Colonic mucosa (tissue), 4 donors: ENCODE measurements at regions not wholly inside any gene's neighbourhood (a gene's known extent, or its start where the extent isn't known, plus 50 kb on each side); places are given as distances from the start of the nearest gene placed in this dataset.
A peak's percentile ranks its signal among the peaks of the same experiment; 100 is the strongest.

Experiments
- DNase-seq: peaks from one replicate; pipeline ENCODE4 v3.0.0-alpha.2; 2020
- H3K27ac ChIP-seq: fragments of 200-600 bp; one replicate; pipeline ENCODE4 v1.8.0; 2021
- H3K27me3 ChIP-seq: fragments of 200-600 bp; one replicate; pipeline ENCODE4 v1.8.0; 2021
- H3K36me3 ChIP-seq: fragments of 200-600 bp; one replicate; pipeline ENCODE4 v1.8.0; 2021
- H3K4me1 ChIP-seq: fragments of 200-600 bp; one replicate; pipeline ENCODE4 v1.8.0; 2021; ENCODE audit warnings: mild to moderate bottlenecking
- H3K4me3 ChIP-seq: fragments of 200-600 bp; one replicate; pipeline ENCODE4 v1.8.0; 2021
- H3K9ac ChIP-seq, 2 donors: one replicate each; pipeline ENCODE4 v1.7.0; 2013; ENCODE audit warnings: control low read depth in 2 of 2, low read depth in 2 of 2, low read length in 2 of 2
- H3K9me3 ChIP-seq: fragments of 200-600 bp; one replicate; pipeline ENCODE4 v1.8.0; 2021
- CTCF ChIP-seq: fragments of 200-600 bp; IDR thresholded peaks from one replicate; pipeline ENCODE4 v1.8.0; 2022; ENCODE audit warnings: antibody characterized with exemption, mild to moderate bottlenecking
- intact Hi-C: fragments of 100-400 bp; cut with DNase I; formaldehyde crosslinking; loops from one replicate; pipeline ENCODE4 v1.14.1; 2022
- donor health status: healthy.
- donor health status: DM: no; HTN: no; CAD: no.
- donor health status: DM: no; HTN: no; CAD: no.

- DNase-seq = no peak
- H3K4me3 ChIP-seq = no peak overlapping the region
- no peaks in the 10 kb centered on the region for H3K36me3 ChIP-seq
- H3K27ac ChIP-seq = no peak overlapping the region
- no peaks in the 10 kb centered on the region for H3K4me1 ChIP-seq
- H3K9me3 ChIP-seq = no peaks in the 10 kb centered on the region
- H3K9ac ChIP-seq = no peak overlapping the region
- TF ChIP-seq CTCF = no peak
- H3K27me3 ChIP-seq = no peaks in the 10 kb centered on the region
- intact Hi-C loops = no loop called here
These were observed 64.3 kb upstream of the PCGF5 start for GRCh38 chr10:91156196-91156595.

- H3K27me3 ChIP-seq = no peaks in the 10 kb centered on the region
- no peak overlapping the region for H3K9ac ChIP-seq
- TF ChIP-seq CTCF = no peak
- no peaks in the 10 kb centered on the region for H3K4me1 ChIP-seq
- intact Hi-C loops = no loop called here
- no peaks in the 10 kb centered on the region for H3K36me3 ChIP-seq
- no peak overlapping the region for H3K4me3 ChIP-seq
- no peak for DNase-seq
- no peak overlapping the region for H3K27ac ChIP-seq
- no peaks in the 10 kb centered on the region for H3K9me3 ChIP-seq
These were observed 61.1 kb upstream of the PCGF5 start for GRCh38 chr10:91159254-91159783.

GRCh38 chr10:91162050-91162494 is 58.4 kb upstream of the PCGF5 start:
- H3K4me3 ChIP-seq = peak overlapping the region; percentile 89
- H3K9ac ChIP-seq = peak overlapping the region; percentile 62 to 76
- no peak for DNase-seq
- no peaks in the 10 kb centered on the region for H3K4me1 ChIP-seq
- intact Hi-C loops = loop anchor here (10.0 kb wide), 1 partner anchor 53 kb away; no protein-coding TSS in a partner anchor
- no peak for TF ChIP-seq CTCF
- no peaks in the 10 kb centered on the region for H3K9me3 ChIP-seq
- peak overlapping the region; percentile 75 for H3K27ac ChIP-seq
- H3K36me3 ChIP-seq = no peaks in the 10 kb centered on the region
- no peaks in the 10 kb centered on the region for H3K27me3 ChIP-seq

GRCh38 chr10:91162495-91163268 is 57.8 kb upstream of the PCGF5 start:
- intact Hi-C loops = loop anchor here (10.0 kb wide), 1 partner anchor 52 kb away; no protein-coding TSS in a partner anchor
- H3K36me3 ChIP-seq = no peaks in the 10 kb centered on the region
- H3K27ac ChIP-seq = peak overlapping the region; percentile 91
- H3K4me1 ChIP-seq = no peaks in the 10 kb centered on the region
- peak overlapping the region; percentile 62 to 94 for H3K9ac ChIP-seq
- no peaks in the 10 kb centered on the region for H3K27me3 ChIP-seq
- no peaks in the 10 kb centered on the region for H3K9me3 ChIP-seq
- peak overlapping the region; percentile 89 for H3K4me3 ChIP-seq
- peak; percentile 71 for DNase-seq
- TF ChIP-seq CTCF = no peak

GRCh38 chr10:91163269-91163868 is 57.1 kb upstream of the PCGF5 start:
- intact Hi-C loops = loop anchor here (10.0 kb wide), 1 partner anchor 51 kb away; no protein-coding TSS in a partner anchor
- Histone ChIP-seq H3K27me3 (no peaks in the 10 kb centered on the region), H3K36me3 (no peaks in the 10 kb centered on the region), H3K4me3 (peak overlapping the region; percentile 89), H3K9me3 (no peaks in the 10 kb centered on the region), H3K4me1 (no peaks in the 10 kb centered on the region), H3K9ac (peak overlapping the region; percentile 70 to 94), H3K27ac (peak overlapping the region; percentile 91)
- DNase-seq = peak; percentile 55
- TF ChIP-seq CTCF = no peak
